Spleen (tissue), 11 donors: ENCODE measurements at regions not wholly inside any gene's neighbourhood (a gene's known extent, or its start where the extent isn't known, plus 50 kb on each side); places are given as distances from the start of the nearest gene placed in this dataset.
"Not testable (repeated sequence)": the region's sequence is repeated elsewhere in the genome, so short reads cannot be mapped to it uniquely, and the experiment has no call there.

ENCODE experiments used
- DNase-seq: peaks from one replicate; pipeline ENCODE4 v3.0.0-alpha.2; 2020
- H3K27ac ChIP-seq, 8 donors: fragments of 200-600 bp; sonication (generic) in 7 of 8; 1 replicate in 4 of 8; 2 replicates in 4 of 8; pipeline versions ENCODE4 v1.5.0 to v1.8.0; 2016 to 2021; ENCODE audit warnings: inconsistent platforms in 4 of 8, mild to moderate bottlenecking in 4 of 8, moderate library complexity in 1 of 8
- H3K27me3 ChIP-seq, 7 donors: fragments of 200-600 bp; sonication (generic) in 6 of 7; replicated peaks in 1 of 7; 1 replicate in 4 of 7; 2 replicates in 3 of 7; pipeline versions ENCODE4 v1.5.0 to v1.8.0; 2016 to 2021; ENCODE audit warnings: inconsistent platforms in 3 of 7, mild to moderate bottlenecking in 1 of 7
- H3K36me3 ChIP-seq, 6 donors: fragments of 200-600 bp; sonication (generic) in 5 of 6; 1 replicate in 4 of 6; 2 replicates in 2 of 6; pipeline versions ENCODE4 v1.5.0 to v1.8.0; 2016 to 2021; ENCODE audit warnings: inconsistent platforms in 2 of 6
- H3K4me1 ChIP-seq, 6 donors: fragments of 200-600 bp; sonication (generic) in 5 of 6; 1 replicate in 3 of 6; 2 replicates in 3 of 6; pipeline versions ENCODE4 v1.5.0 to v1.8.0; 2016 to 2021; ENCODE audit warnings: inconsistent platforms in 3 of 6
- H3K4me3 ChIP-seq, 8 donors: fragments of 200-600 bp; sonication (generic) in 7 of 8; 1 replicate in 4 of 8; 2 replicates in 4 of 8; pipeline versions ENCODE4 v1.5.0 to v1.8.0; 2016 to 2021; ENCODE audit warnings: inconsistent platforms in 4 of 8, mild to moderate bottlenecking in 4 of 8, moderate library complexity in 2 of 8
- H3K9me3 ChIP-seq, 8 donors: fragments of 200-600 bp; sonication (generic) in 7 of 8; 1 replicate in 4 of 8; 2 replicates in 4 of 8; pipeline versions ENCODE4 v1.5.0 to v1.8.0; 2016 to 2021; ENCODE audit warnings: inconsistent platforms in 4 of 8
- CTCF ChIP-seq, 11 experiments: fragments of 200-600 bp in 7 of 11; fragments of 450-650 bp in 4 of 11; sonication (generic) in 4 of 11; IDR thresholded peaks in 8 of 11; conservative IDR thresholded peaks in 3 of 11; 1 replicate in 7 of 11; 2 replicates in 4 of 11; pipeline versions ENCODE4 v1.4.0 to v1.8.0; 2016 to 2021; ENCODE audit warnings: antibody characterized with exemption in 11 of 11, inconsistent platforms in 4 of 11, mild to moderate bottlenecking in 1 of 11
- POLR2A ChIP-seq, 3 donors: fragments of 450-650 bp; IDR thresholded peaks; one replicate each; pipeline ENCODE4 v1.5.1; 2017; ENCODE audit warnings: antibody characterized with exemption in 3 of 3, mild to moderate bottlenecking in 1 of 3
- POLR2AphosphoS5 ChIP-seq, 3 donors: sonication (generic); formaldehyde crosslinking; IDR thresholded peaks; one replicate each; pipeline ENCODE4 v1.5.1; 2017; ENCODE audit warnings: antibody characterized with exemption in 3 of 3
- WGBS, 5 donors: extraction: QIAGEN DNeasy Blood & Tissue Kit in 3 of 5; methylation state at CpG; one replicate each; pipeline versions ENCODE4 v1.1.5 to v1.1.7; 2013 to 2018; 5-methylcytosine and 5-hydroxymethylcytosine counted together
- intact Hi-C: fragments of 100-400 bp; cut with DNase I; formaldehyde crosslinking; loops from one replicate; pipeline ENCODE4 v1.15.0; 2023; ENCODE audit warnings: low total_unique reads
- donor health status: healthy with polysubstance abuse.
- donor health status: DM: no; HTN: no; CAD: no; lungs with moderate emphysema.
- donor health status: DM: no; HTN: no; CAD: no.
- donor health status: Bipolar disorder and iron deficiency.
- donor health status: healthy.
- donor health status: DM: no; HTN: no; CAD: no.
- donor health status: DM: yes; HTN: yes; CAD: no.

- H3K36me3 ChIP-seq, H3K27me3 ChIP-seq, intact Hi-C loops, H3K4me3 ChIP-seq, DNase-seq, H3K4me1 ChIP-seq, H3K27ac ChIP-seq: not testable (repeated sequence)
- 78 to 85% (median 83%) methylated on average over 22 to 23 of the region's 23 CpGs for WGBS, 5 donors
- peaks cover 0 to 29% (median 19%) of the 10 kb centered on the region in 8 donors for H3K9me3 ChIP-seq
Observed at GRCh38 chr9:42377530-42378417, 194.3 kb downstream of the SPATA31A6 start.

DNA sequence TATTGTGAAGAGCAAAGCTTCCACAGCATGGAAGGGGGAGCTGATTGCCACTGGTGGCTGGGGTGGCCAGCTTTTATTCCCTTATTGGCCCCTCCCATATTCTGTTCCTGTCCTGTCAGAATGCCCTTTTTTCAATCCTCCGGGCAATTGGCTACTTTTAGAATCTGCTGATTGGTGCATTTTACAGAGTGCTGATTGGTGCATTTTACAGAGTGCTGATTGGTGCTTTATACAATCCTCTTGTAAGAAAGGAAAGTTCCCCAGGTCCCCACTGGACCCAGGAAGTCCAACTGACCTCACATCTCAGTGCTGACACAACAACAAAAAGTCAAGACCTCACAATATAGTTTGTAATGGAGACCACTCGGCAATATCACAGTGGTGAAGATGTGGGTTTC lies 195.0 kb downstream of the SPATA31A6 start:
- intact Hi-C loops: no loop called here
- Histone ChIP-seq H3K4me1 (no peaks in the 10 kb centered on the region), H3K4me3 (no peak overlapping the region), H3K36me3 (no peaks in the 10 kb centered on the region), H3K27me3 (no peaks in the 10 kb centered on the region), H3K27ac (no peak overlapping the region), H3K9me3 (peaks cover 0 to 29% (median 19%) of the 10 kb centered on the region in 8 donors)
- no peak for DNase-seq
- TF ChIP-seq POLR2AphosphoS5 (IDR thresholded peaks at IDR 0.05): no peak
- 81 to 98% (median 95%) methylated on average over 2 of the region's 2 CpGs for WGBS, 5 donors

- H3K36me3 ChIP-seq, H3K27ac ChIP-seq, H3K4me3 ChIP-seq, intact Hi-C loops, H3K4me1 ChIP-seq, H3K27me3 ChIP-seq, DNase-seq: not testable (repeated sequence)
- H3K9me3 ChIP-seq: peaks cover 0 to 29% (median 19%) of the 10 kb centered on the region in 8 donors
- WGBS, 5 donors: 24 to 70% (median 49%) methylated on average over 1 of the region's 1 CpG
Observed at GRCh38 chr9:42379602-42380001, 196.1 kb downstream of the SPATA31A6 start.

GRCh38 chr9:42384585-42384984 lies 201.1 kb downstream of the SPATA31A6 start:
- H3K4me3 ChIP-seq, H3K36me3 ChIP-seq, intact Hi-C loops, H3K4me1 ChIP-seq, H3K27me3 ChIP-seq, DNase-seq, H3K27ac ChIP-seq: not testable (repeated sequence)
- H3K9me3 ChIP-seq: peaks cover 0 to 16% (median 12%) of the 10 kb centered on the region in 8 donors
- 92 to 94% (median 93%) methylated on average over 24 of the region's 24 CpGs for WGBS, 5 donors

DNA sequence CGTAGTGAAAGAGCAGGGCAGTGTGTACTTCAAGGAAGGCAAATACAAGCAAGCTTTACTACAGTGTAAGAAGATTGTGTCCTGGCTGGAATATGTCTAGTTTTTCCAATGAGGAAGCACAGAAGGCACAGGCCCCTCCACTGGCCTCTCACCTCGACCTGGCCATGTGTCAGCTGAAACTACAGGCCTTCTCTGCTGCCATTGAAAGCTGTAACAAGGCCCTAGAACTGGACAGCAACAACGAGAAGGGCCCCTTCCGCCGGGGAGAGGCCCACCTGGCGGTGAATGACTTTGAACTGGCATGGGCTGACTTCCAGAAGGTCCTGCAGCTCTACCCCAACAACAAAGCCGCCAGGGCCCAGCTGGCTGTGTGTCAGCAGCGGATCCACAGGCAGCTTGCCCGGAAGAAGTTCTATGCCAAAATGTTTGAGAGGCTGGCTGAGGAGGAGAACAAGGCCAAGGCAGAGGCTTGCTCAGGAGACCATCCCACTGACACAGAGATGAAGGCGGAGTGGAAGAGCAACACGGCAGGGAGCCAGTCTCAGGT lies 202.2 kb downstream of the SPATA31A6 start:
- H3K4me1 ChIP-seq, H3K4me3 ChIP-seq, intact Hi-C loops, H3K36me3 ChIP-seq, H3K27ac ChIP-seq, DNase-seq, H3K9me3 ChIP-seq, H3K27me3 ChIP-seq: not testable (repeated sequence)
- WGBS, 5 donors: 78 to 87% (median 82%) methylated on average over 9 to 10 of the region's 11 CpGs

GRCh38 chr9:42386477-42386876 lies 203.0 kb downstream of the SPATA31A6 start:
- Histone ChIP-seq H3K27ac (no peak overlapping the region), H3K36me3 (no peaks in the 10 kb centered on the region), H3K9me3 (peaks cover 0 to under 1% (median 0%) of the 10 kb centered on the region in 8 donors), H3K27me3 (no peaks in the 10 kb centered on the region), H3K4me1 (no peaks in the 10 kb centered on the region), H3K4me3 (no peak overlapping the region)
- 52 to 65% (median 55%) methylated on average over 2 of the region's 2 CpGs for WGBS, 5 donors
- no peak for DNase-seq
- intact Hi-C loops: no loop called here
- TF ChIP-seq POLR2AphosphoS5 (IDR thresholded peaks at IDR 0.05) (no peak), POLR2A (IDR thresholded peaks at IDR 0.05) (no peak), CTCF (IDR thresholded peaks at IDR 0.05 in 8 of 11, conservative IDR thresholded peaks at IDR 0.05 in 3 of 11) (no peak)
